HG03439 (cell line): ENCODE measurements at regions not wholly inside any gene's neighbourhood (a gene's known extent, or its start where the extent isn't known, plus 50 kb on each side); places are given as distances from the start of the nearest gene placed in this dataset.

Experiments used
- ATAC-seq: cut with Tn5 transposase; IDR thresholded peaks from one replicate; pipeline ENCODE4 v1.9.1; 2021; ENCODE audit warnings: mild to moderate bottlenecking, moderate library complexity; ENCODE audit not compliant: unreplicated experiment

GRCh38 chr11:19441752-19442553 lies 201.2 kb upstream of the E2F8 start:
- ATAC-seq, result peak; percentile 97

GRCh38 chr11:19441288-19441687 lies 200.5 kb upstream of the E2F8 start:
- ATAC-seq, result no peak

- ATAC-seq, result no peak
Measured at GRCh38 chr11:19437760-19438159, 197.0 kb upstream of the E2F8 start.

GRCh38 chr11:19436932-19437331 lies 196.2 kb upstream of the E2F8 start:
- ATAC-seq, result no peak

- no peak for ATAC-seq
Measured at GRCh38 chr11:19435306-19435989, 194.7 kb upstream of the E2F8 start.

GRCh38 chr11:19433791-19434190 lies 193.0 kb upstream of the E2F8 start:
- ATAC-seq, result no peak

- ATAC-seq, result peak; percentile 56
Measured at GRCh38 chr11:19433367-19433766, 192.6 kb upstream of the E2F8 start.

- peak; percentile 64 for ATAC-seq
Measured at GRCh38 chr11:19432370-19433061, 191.8 kb upstream of the E2F8 start.

GRCh38 chr11:19430754-19431398 lies 190.1 kb upstream of the E2F8 start:
- no peak for ATAC-seq

GRCh38 chr11:19430346-19430745 lies 189.6 kb upstream of the E2F8 start:
- no peak for ATAC-seq

- ATAC-seq, result no peak
Measured at GRCh38 chr11:19429108-19429760, 188.5 kb upstream of the E2F8 start.

- no peak for ATAC-seq
Measured at GRCh38 chr11:19428206-19429002, 187.7 kb upstream of the E2F8 start.

- no peak for ATAC-seq
Measured at GRCh38 chr11:19426756-19427403, 186.1 kb upstream of the E2F8 start.

- ATAC-seq, result no peak
Measured at GRCh38 chr11:19426011-19426755, 185.4 kb upstream of the E2F8 start.

- ATAC-seq, result no peak
Measured at GRCh38 chr11:19422276-19422675, 181.5 kb upstream of the E2F8 start.

- ATAC-seq, result no peak
Measured at GRCh38 chr11:19420868-19421533, 180.3 kb upstream of the E2F8 start.

GRCh38 chr11:19419808-19420207 lies 179.1 kb upstream of the E2F8 start:
- ATAC-seq, result no peak

- no peak for ATAC-seq
Measured at GRCh38 chr11:19419021-19419750, 178.4 kb upstream of the E2F8 start.
